ENCODE measurements at regions not wholly inside any gene's neighbourhood (a gene's known extent, or its start where the extent isn't known, plus 50 kb on each side); places are given as distances from the start of the nearest gene placed in this dataset.
"Not testable (repeated sequence)": the region's sequence is repeated elsewhere in the genome, so short reads cannot be mapped to it uniquely, and the experiment has no call there.

DNA sequence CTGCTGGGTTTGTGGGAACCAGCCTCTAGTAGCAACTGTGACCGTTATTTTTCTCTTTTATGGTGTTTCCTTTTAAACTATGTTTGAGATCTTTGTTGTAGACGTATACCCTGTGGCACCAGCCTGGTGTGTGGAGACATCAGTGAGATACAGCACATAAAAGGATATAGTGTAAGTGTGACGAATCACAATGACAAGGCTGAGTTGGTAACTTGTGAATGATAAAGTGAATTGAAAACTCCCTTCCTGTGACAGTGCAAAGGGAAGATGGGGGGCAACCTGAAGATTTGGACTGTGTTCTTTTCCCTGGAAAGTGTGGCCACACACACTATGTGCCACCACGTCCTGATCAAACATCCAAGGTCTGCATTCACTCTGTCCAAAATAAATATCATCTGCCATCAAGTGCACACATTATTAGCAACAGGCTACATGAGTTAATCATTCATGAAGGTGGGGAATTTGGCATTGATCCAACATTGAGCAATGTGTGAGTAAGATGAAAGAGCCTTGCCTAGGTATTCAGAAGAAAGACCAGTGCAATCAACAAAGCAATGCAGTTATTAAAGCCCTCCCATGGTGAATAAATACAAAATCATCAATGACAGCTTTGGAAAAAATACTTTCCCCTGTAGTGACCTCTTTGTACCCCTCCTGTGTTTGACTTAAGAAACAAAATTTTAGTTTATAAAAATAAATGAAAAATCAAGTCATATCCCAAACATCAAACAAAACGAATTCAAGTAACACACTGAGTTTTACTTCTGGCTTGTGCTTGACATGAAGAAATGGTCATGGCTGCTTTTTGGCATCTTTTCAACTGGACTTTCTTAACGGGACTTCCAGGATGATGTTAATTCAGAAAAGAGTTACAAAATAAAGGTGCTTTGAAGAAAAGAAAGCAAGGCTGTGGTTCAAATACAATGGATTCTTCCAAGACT, 1280.5 kb upstream of the ZEB2 start:
- no peak for DNase-seq

GRCh38 chr2:145799595-145800108, 1279.7 kb upstream of the ZEB2 start:
- no peak for DNase-seq

DNA sequence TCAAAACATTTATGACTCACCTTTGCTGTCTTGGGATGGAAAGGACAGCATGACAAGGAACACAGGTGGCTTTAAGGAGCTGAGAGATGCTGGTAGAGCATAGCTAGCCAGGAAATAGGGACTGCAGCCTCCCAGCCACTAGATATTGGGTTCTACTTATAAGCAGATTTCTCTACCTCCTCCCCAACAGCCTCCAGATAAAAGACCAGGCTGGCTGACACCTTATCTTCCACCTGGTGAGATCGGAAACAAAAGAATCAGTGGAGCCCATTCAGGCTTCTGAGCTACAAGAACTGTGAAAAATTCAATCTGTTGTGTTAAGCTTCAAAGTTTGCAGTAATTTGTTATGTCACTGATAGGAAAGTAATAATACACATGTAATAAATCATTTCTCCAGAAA, 1278.5 kb upstream of the ZEB2 start:
- no peak for DNase-seq

GRCh38 chr2:145797692-145798091, 1277.8 kb upstream of the ZEB2 start:
- no peak for DNase-seq

DNA sequence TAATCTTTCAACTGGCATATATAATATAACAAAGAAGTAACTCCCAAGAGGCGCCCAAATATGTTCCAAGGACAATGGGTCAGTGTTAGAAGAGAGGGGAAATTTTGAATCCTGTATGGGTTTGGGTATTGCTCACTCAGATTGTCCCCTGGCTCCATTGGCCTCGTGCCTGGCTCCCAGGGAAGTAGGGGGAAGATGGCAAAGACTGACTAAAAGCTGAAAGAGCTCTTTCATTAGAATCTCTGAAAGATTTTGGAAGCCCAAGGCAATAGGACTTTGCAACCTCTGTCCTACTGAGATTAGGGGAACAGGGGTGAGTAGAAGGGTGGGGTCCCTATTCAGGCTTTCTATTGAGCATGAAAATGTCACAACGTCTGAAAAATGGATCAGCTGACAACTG, 1272.8 kb upstream of the ZEB2 start:
- no peak for DNase-seq

- no peak for DNase-seq
These were observed 1269.7 kb upstream of the ZEB2 start for GRCh38 chr2:145789636-145790035.

GRCh38 chr2:145787597-145788361, 1267.9 kb upstream of the ZEB2 start:
- not testable (repeated sequence) for DNase-seq

GRCh38 chr2:145782607-145783006, 1262.7 kb upstream of the ZEB2 start:
- not testable (repeated sequence) for DNase-seq

- DNase-seq = no peak
These were observed 1258.0 kb upstream of the ZEB2 start for GRCh38 chr2:145777914-145778313.

- DNase-seq = no peak
These were observed 1257.4 kb upstream of the ZEB2 start for GRCh38 chr2:145777297-145777696.

DNA sequence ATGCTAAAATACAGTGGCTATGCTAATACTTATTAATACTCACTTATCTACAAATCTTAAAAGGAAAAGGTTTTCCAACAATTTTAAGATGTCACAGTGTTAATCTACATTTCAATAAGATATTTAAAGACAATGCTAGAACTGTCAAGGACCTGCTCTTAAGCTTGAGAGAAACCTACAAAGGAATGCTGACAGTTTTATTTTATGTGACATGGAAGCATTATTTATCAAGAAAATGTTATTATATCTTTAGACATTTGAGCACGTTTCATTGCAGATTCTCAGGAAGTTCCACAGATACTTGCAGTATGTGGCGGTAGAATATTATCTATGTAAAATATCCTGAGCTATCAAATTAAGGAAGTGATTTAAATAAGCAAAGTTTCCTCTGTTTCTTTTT, 1255.7 kb upstream of the ZEB2 start:
- DNase-seq = no peak

DNA sequence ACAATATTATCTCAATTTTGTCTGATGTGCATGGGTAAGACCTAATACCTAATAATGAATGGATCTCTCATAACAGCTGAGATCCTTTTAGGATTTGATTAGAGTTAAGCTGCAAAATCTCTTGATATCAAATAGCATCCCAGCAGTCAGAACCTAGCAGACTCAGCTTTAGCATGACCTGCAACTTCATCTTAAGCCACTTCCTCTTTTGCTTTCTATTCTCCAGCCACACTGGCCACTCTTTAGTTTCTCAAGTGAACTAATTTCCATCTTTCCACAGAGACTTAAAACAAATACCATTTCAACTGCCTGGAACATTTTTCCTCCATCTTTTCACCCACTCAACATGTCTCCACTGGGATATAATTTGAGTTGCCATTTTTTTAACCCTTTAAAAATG, 1251.6 kb upstream of the ZEB2 start:
- DNase-seq = no peak

- DNase-seq = no peak
These were observed 1249.2 kb upstream of the ZEB2 start for GRCh38 chr2:145769011-145769716.

GRCh38 chr2:145765874-145766273, 1246.0 kb upstream of the ZEB2 start:
- no peak for DNase-seq

- no peak for DNase-seq
These were observed 1244.7 kb upstream of the ZEB2 start for GRCh38 chr2:145764631-145765030.

GRCh38 chr2:145760781-145761649, 1241.1 kb upstream of the ZEB2 start:
- no peak for DNase-seq

DNA sequence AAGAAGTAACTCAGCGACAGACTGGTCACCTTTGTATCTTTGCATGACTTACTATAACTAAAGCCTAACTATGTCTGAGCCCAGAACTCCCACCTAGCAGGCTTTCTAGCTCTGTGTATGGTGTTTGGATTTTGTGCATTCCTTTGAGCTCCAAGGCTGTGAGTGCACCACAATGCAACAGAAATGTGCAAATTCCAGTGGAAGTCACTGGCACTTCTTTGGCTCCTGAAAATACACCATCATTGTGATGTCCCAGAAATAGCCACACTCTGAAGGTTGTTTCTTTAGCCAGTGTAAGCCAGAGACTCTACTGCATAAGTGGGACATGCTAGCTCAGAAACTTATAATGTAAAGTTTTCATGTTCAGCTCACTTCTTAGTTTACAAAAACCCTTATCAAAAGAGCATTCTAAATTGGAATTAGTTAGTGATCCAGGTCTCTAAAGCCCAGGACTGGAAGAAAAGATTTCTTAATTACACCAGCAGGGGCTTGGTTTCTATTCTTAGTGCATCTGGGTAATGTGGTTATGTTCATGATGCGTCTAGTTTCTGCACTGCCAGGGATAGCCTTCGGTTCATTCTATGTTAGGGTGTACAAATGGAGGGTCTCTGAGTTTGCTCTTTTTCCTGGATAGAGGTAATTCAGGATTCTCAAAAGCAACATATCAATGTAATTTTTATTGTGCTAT, 1239.5 kb upstream of the ZEB2 start:
- DNase-seq = no peak

- DNase-seq = no peak
These were observed 1237.8 kb upstream of the ZEB2 start for GRCh38 chr2:145757503-145758246.

GRCh38 chr2:145755019-145755837, 1235.3 kb upstream of the ZEB2 start:
- no peak for DNase-seq

DNA sequence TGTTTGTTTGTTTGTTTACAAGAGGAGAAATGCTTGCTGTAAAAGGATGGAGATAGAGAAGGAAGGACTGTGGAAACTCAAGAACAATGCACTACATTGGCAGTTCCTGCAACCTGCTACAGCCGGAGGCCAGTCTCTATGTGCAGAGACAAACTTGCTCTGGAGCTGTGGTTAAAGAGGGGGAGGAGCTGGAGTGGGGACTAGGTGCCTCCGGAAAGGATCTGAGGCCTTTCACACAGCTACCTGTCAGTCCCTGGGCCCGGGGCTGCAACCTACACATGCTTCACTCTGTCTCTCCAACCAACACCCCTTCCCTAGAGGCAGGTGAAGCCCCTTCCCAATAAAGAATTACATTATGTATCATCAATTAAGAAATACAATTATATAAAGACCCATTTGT, 1234.0 kb upstream of the ZEB2 start:
- no peak for DNase-seq
